ENCODE measurements at regions not wholly inside any gene's neighbourhood (a gene's known extent, or its start where the extent isn't known, plus 50 kb on each side); places are given as distances from the start of the nearest gene placed in this dataset.

GRCh38 chr10:81696609-81697388 lies 178.2 kb upstream of the NRG3 start:
- no peak overlapping the region for H3K4me3 ChIP-seq (ENCODE audit: insufficient read depth, low read depth, low read length, poor library complexity, severe bottlenecking)
- H3K27me3 ChIP-seq (replicated peaks; ENCODE audit: control insufficient read depth, insufficient read depth, low read length, poor library complexity, severe bottlenecking) = no peaks in the 10 kb centered on the region
- no peaks in the 10 kb centered on the region for H3K9me3 ChIP-seq (ENCODE audit: control insufficient read depth, low read length)
- H3K27ac ChIP-seq (ENCODE audit: insufficient read depth, low read length, poor library complexity, severe bottlenecking) = no peak overlapping the region
- no peak for DNase-seq
- H3K4me1 ChIP-seq (ENCODE audit: control insufficient read depth, insufficient read depth, low read length, poor library complexity, severe bottlenecking) = no peaks in the 10 kb centered on the region
- H3K36me3 ChIP-seq (ENCODE audit: control insufficient read depth, insufficient read depth, low read length) = no peaks in the 10 kb centered on the region

GRCh38 chr10:81704596-81704995 lies 170.4 kb upstream of the NRG3 start:
- no peaks in the 10 kb centered on the region for H3K36me3 ChIP-seq (ENCODE audit: control insufficient read depth, insufficient read depth, low read length)
- no peaks in the 10 kb centered on the region for H3K9me3 ChIP-seq (ENCODE audit: control insufficient read depth, low read length)
- H3K4me1 ChIP-seq (ENCODE audit: control insufficient read depth, insufficient read depth, low read length, poor library complexity, severe bottlenecking) = no peaks in the 10 kb centered on the region
- H3K4me3 ChIP-seq (ENCODE audit: insufficient read depth, low read depth, low read length, poor library complexity, severe bottlenecking) = no peak overlapping the region
- no peak overlapping the region for H3K27ac ChIP-seq (ENCODE audit: insufficient read depth, low read length, poor library complexity, severe bottlenecking)
- DNase-seq = no peak
- no peaks in the 10 kb centered on the region for H3K27me3 ChIP-seq (replicated peaks; ENCODE audit: control insufficient read depth, insufficient read depth, low read length, poor library complexity, severe bottlenecking)

DNA sequence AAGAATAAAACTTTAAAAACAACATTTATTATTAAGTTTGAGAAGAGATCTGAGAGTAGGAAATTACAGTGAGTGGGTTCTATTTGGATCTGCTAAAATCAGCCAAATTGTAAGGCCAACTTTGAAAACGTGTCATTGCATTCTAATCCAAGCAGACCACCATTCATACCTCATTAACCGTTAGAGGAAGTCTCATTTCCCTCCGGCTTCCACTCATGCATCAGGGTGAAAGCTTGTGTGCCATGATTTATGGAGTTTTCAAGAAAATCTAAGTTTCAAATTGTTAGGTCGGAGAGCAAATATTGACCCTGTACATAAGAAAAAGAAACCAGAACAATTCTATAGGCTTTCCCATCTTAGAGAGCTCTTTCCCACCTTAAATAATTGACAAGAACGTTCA lies 166.6 kb upstream of the NRG3 start:
- Histone ChIP-seq H3K4me1 (ENCODE audit: control insufficient read depth, insufficient read depth, low read length, poor library complexity, severe bottlenecking) (no peaks in the 10 kb centered on the region), H3K4me3 (ENCODE audit: insufficient read depth, low read depth, low read length, poor library complexity, severe bottlenecking) (no peak overlapping the region), H3K36me3 (ENCODE audit: control insufficient read depth, insufficient read depth, low read length) (no peaks in the 10 kb centered on the region), H3K9me3 (ENCODE audit: control insufficient read depth, low read length) (no peaks in the 10 kb centered on the region), H3K27ac (ENCODE audit: insufficient read depth, low read length, poor library complexity, severe bottlenecking) (no peak overlapping the region), H3K27me3 (replicated peaks; ENCODE audit: control insufficient read depth, insufficient read depth, low read length, poor library complexity, severe bottlenecking) (no peaks in the 10 kb centered on the region)
- no peak for DNase-seq

DNA sequence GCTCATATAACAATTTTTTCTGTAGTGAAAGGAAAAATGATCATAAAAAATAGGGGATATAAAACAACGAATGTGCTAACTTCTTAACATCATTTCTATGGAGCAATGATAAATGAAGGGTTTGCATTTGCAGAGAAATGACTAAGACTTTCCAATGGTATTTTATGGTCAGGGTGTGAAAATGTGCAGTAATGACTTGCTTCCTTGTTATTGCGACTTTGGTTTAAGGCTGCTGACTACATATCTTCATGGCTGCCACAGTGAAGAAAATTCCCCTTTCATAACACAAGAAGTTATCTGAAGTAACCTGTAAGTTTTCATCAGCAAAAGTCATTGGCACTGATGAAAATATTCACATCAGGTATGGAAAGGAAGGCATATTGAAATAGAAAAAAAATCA lies 166.1 kb upstream of the NRG3 start:
- Histone ChIP-seq H3K27me3 (replicated peaks; ENCODE audit: control insufficient read depth, insufficient read depth, low read length, poor library complexity, severe bottlenecking) (no peaks in the 10 kb centered on the region), H3K4me1 (ENCODE audit: control insufficient read depth, insufficient read depth, low read length, poor library complexity, severe bottlenecking) (no peaks in the 10 kb centered on the region), H3K4me3 (ENCODE audit: insufficient read depth, low read depth, low read length, poor library complexity, severe bottlenecking) (no peak overlapping the region), H3K27ac (ENCODE audit: insufficient read depth, low read length, poor library complexity, severe bottlenecking) (no peak overlapping the region), H3K36me3 (ENCODE audit: control insufficient read depth, insufficient read depth, low read length) (no peaks in the 10 kb centered on the region), H3K9me3 (ENCODE audit: control insufficient read depth, low read length) (no peaks in the 10 kb centered on the region)
- no peak for DNase-seq

GRCh38 chr10:81722399-81722798 lies 152.6 kb upstream of the NRG3 start:
- H3K4me3 ChIP-seq (ENCODE audit: insufficient read depth, low read depth, low read length, poor library complexity, severe bottlenecking) = no peak overlapping the region
- no peaks in the 10 kb centered on the region for H3K36me3 ChIP-seq (ENCODE audit: control insufficient read depth, insufficient read depth, low read length)
- H3K4me1 ChIP-seq (ENCODE audit: control insufficient read depth, insufficient read depth, low read length, poor library complexity, severe bottlenecking) = no peaks in the 10 kb centered on the region
- H3K27me3 ChIP-seq (replicated peaks; ENCODE audit: control insufficient read depth, insufficient read depth, low read length, poor library complexity, severe bottlenecking) = no peaks in the 10 kb centered on the region
- DNase-seq = no peak
- no peaks in the 10 kb centered on the region for H3K9me3 ChIP-seq (ENCODE audit: control insufficient read depth, low read length)
- no peak overlapping the region for H3K27ac ChIP-seq (ENCODE audit: insufficient read depth, low read length, poor library complexity, severe bottlenecking)

GRCh38 chr10:81724431-81724830 lies 150.6 kb upstream of the NRG3 start:
- no peak overlapping the region for H3K4me3 ChIP-seq (ENCODE audit: insufficient read depth, low read depth, low read length, poor library complexity, severe bottlenecking)
- H3K36me3 ChIP-seq (ENCODE audit: control insufficient read depth, insufficient read depth, low read length) = no peaks in the 10 kb centered on the region
- H3K27me3 ChIP-seq (replicated peaks; ENCODE audit: control insufficient read depth, insufficient read depth, low read length, poor library complexity, severe bottlenecking) = no peaks in the 10 kb centered on the region
- no peak overlapping the region for H3K27ac ChIP-seq (ENCODE audit: insufficient read depth, low read length, poor library complexity, severe bottlenecking)
- no peaks in the 10 kb centered on the region for H3K9me3 ChIP-seq (ENCODE audit: control insufficient read depth, low read length)
- no peak for DNase-seq
- H3K4me1 ChIP-seq (ENCODE audit: control insufficient read depth, insufficient read depth, low read length, poor library complexity, severe bottlenecking) = no peaks in the 10 kb centered on the region

GRCh38 chr10:81725851-81726250 lies 149.1 kb upstream of the NRG3 start:
- Histone ChIP-seq H3K9me3 (ENCODE audit: control insufficient read depth, low read length) (no peaks in the 10 kb centered on the region), H3K36me3 (ENCODE audit: control insufficient read depth, insufficient read depth, low read length) (no peaks in the 10 kb centered on the region), H3K27me3 (replicated peaks; ENCODE audit: control insufficient read depth, insufficient read depth, low read length, poor library complexity, severe bottlenecking) (no peaks in the 10 kb centered on the region), H3K4me1 (ENCODE audit: control insufficient read depth, insufficient read depth, low read length, poor library complexity, severe bottlenecking) (no peaks in the 10 kb centered on the region), H3K4me3 (ENCODE audit: insufficient read depth, low read depth, low read length, poor library complexity, severe bottlenecking) (no peak overlapping the region), H3K27ac (ENCODE audit: insufficient read depth, low read length, poor library complexity, severe bottlenecking) (no peak overlapping the region)
- DNase-seq = no peak

DNA sequence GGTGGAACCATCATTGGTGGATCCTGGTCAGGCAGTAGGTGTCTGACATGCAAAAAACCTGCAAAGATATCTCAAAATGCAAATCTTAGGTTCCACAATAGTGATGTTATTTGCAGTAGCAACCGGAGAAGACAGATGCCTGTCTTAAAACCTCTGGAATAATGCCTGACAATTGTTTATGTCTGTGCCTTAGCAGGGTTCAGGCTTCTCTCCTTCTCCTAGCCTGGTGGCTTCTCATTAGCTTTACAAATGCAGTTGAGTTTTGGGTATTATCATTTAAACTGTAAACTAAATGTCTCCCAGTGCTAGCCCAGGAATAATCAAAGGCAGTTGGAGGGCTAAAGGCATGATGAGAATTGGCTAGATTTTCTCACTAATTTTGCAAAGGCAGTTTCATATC lies 146.3 kb upstream of the NRG3 start:
- no peak for DNase-seq
- Histone ChIP-seq H3K9me3 (ENCODE audit: control insufficient read depth, low read length) (no peaks in the 10 kb centered on the region), H3K36me3 (ENCODE audit: control insufficient read depth, insufficient read depth, low read length) (no peaks in the 10 kb centered on the region), H3K4me1 (ENCODE audit: control insufficient read depth, insufficient read depth, low read length, poor library complexity, severe bottlenecking) (no peaks in the 10 kb centered on the region), H3K27me3 (replicated peaks; ENCODE audit: control insufficient read depth, insufficient read depth, low read length, poor library complexity, severe bottlenecking) (no peaks in the 10 kb centered on the region), H3K4me3 (ENCODE audit: insufficient read depth, low read depth, low read length, poor library complexity, severe bottlenecking) (no peak overlapping the region), H3K27ac (ENCODE audit: insufficient read depth, low read length, poor library complexity, severe bottlenecking) (no peak overlapping the region)

DNA sequence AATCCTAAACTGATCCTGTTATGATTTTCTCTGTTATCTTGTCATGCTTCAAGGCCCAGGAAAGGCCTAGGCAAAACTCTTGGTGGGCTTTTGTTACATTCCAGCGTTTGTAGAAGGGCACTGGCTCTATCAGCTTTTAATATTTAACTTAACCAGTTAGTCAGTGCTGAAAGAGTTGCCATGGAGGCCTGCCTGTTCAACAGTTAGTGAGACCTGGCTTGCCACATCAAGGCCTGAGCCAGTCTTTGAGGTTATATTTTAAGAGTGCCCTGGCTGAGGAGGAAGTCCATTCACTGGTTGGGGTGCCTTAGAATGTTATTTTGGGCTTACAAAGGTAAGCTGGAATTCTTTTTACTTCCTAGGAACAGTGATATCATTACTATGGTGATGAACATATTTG lies 144.1 kb upstream of the NRG3 start:
- H3K27ac ChIP-seq (ENCODE audit: insufficient read depth, low read length, poor library complexity, severe bottlenecking) = no peak overlapping the region
- no peak overlapping the region for H3K4me3 ChIP-seq (ENCODE audit: insufficient read depth, low read depth, low read length, poor library complexity, severe bottlenecking)
- DNase-seq = no peak
- no peaks in the 10 kb centered on the region for H3K9me3 ChIP-seq (ENCODE audit: control insufficient read depth, low read length)
- no peaks in the 10 kb centered on the region for H3K4me1 ChIP-seq (ENCODE audit: control insufficient read depth, insufficient read depth, low read length, poor library complexity, severe bottlenecking)
- no peaks in the 10 kb centered on the region for H3K36me3 ChIP-seq (ENCODE audit: control insufficient read depth, insufficient read depth, low read length)
- H3K27me3 ChIP-seq (replicated peaks; ENCODE audit: control insufficient read depth, insufficient read depth, low read length, poor library complexity, severe bottlenecking) = no peaks in the 10 kb centered on the region

DNA sequence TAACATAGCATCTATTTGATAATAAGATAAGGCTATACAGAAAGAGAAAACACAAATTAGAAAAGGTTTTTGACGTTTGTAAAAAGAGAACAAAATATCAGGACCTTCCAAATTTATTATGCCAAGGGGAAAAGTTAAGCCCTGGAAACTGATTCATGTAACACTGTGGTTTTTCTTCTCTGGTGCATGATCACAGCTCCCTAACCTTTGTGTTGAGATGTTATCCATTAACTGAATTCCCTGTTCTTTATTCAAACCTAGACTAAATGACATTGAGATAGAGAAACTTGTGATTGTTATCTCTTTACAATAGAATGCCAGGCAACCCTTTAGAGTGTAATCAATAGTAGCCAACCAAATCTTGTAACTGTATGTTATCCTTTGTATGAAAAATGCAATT lies 141.5 kb upstream of the NRG3 start:
- DNase-seq = no peak

More for the DNA sequence above, 141.5 kb upstream of the NRG3 start:
- Histone ChIP-seq H3K27me3 (replicated peaks; ENCODE audit: control insufficient read depth, insufficient read depth, low read length, poor library complexity, severe bottlenecking) (no peaks in the 10 kb centered on the region), H3K4me3 (ENCODE audit: insufficient read depth, low read depth, low read length, poor library complexity, severe bottlenecking) (no peak overlapping the region), H3K27ac (ENCODE audit: insufficient read depth, low read length, poor library complexity, severe bottlenecking) (no peak overlapping the region), H3K36me3 (ENCODE audit: control insufficient read depth, insufficient read depth, low read length) (no peaks in the 10 kb centered on the region), H3K4me1 (ENCODE audit: control insufficient read depth, insufficient read depth, low read length, poor library complexity, severe bottlenecking) (no peaks in the 10 kb centered on the region), H3K9me3 (ENCODE audit: control insufficient read depth, low read length) (no peaks in the 10 kb centered on the region)

Data from effector memory CD4-positive, alpha-beta T cell (primary cell).